HFFc6 (cell line): ENCODE measurements at regions not wholly inside any gene's neighbourhood (a gene's known extent, or its start where the extent isn't known, plus 50 kb on each side); places are given as distances from the start of the nearest gene placed in this dataset.
"Not testable (repeated sequence)": the region's sequence is repeated elsewhere in the genome, so short reads cannot be mapped to it uniquely, and the experiment has no call there.

Experiments used
- DNase-seq: peaks from one replicate; pipeline ENCODE4 v3.0.0-alpha.2; 2018
- H3K27ac Mint-ChIP-seq: 2 replicates; pipeline ENCODE4 v1.8.0; 2020; ENCODE audit warnings: mild to moderate bottlenecking, mixed read lengths
- H3K27me3 Mint-ChIP-seq: 2 replicates; pipeline ENCODE4 v1.8.0; 2021; ENCODE audit warnings: mild to moderate bottlenecking, moderate library complexity, mixed read lengths; ENCODE audit not compliant: insufficient read depth
- H3K36me3 Mint-ChIP-seq: 2 replicates; pipeline ENCODE4 v1.8.0; 2021; ENCODE audit warnings: low read depth, mixed read lengths
- H3K4me1 Mint-ChIP-seq: 2 replicates; pipeline ENCODE4 v1.8.0; 2020; ENCODE audit warnings: low read depth, mixed read lengths
- H3K4me3 Mint-ChIP-seq: 2 replicates; pipeline ENCODE4 v1.8.0; 2020; ENCODE audit warnings: mild to moderate bottlenecking, moderate library complexity, mixed read lengths
- H3K9me3 Mint-ChIP-seq: 2 replicates; pipeline ENCODE4 v1.8.0; 2020; ENCODE audit warnings: mild to moderate bottlenecking, mixed read lengths
- TF ChIP-seq, protein P1 (sequence below): fragments of 200-600 bp; sonication (generic); IDR thresholded peaks from 2 replicates; pipeline ENCODE4 v1.5.0; 2021; ENCODE audit warnings: antibody characterized with exemption, mild to moderate bottlenecking

DNA sequence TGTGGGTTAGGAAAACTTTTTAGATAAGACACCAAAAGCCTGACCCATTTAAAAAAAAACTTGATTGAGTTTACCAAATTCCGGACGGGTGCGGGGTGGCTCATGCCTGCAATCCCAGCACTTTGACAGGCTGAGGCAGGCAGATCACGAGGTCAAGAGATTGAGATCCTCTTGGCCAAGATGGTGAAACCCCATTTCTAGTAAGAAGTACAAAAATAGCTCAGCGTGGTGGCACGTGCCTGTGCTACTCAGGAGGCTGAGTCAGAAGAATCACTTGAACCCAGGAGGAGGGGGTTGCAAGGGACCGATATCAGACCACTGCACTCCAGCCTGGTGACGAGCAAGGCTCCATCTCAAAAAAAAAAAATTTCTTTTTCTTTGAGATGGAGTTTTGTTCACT, 307.8 kb upstream of the USP9Y start:
- TF ChIP-seq, protein P1, sequence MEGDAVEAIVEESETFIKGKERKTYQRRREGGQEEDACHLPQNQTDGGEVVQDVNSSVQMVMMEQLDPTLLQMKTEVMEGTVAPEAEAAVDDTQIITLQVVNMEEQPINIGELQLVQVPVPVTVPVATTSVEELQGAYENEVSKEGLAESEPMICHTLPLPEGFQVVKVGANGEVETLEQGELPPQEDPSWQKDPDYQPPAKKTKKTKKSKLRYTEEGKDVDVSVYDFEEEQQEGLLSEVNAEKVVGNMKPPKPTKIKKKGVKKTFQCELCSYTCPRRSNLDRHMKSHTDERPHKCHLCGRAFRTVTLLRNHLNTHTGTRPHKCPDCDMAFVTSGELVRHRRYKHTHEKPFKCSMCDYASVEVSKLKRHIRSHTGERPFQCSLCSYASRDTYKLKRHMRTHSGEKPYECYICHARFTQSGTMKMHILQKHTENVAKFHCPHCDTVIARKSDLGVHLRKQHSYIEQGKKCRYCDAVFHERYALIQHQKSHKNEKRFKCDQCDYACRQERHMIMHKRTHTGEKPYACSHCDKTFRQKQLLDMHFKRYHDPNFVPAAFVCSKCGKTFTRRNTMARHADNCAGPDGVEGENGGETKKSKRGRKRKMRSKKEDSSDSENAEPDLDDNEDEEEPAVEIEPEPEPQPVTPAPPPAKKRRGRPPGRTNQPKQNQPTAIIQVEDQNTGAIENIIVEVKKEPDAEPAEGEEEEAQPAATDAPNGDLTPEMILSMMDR, result no peak
- no peak overlapping the region for H3K4me3 Mint-ChIP-seq
- H3K9me3 Mint-ChIP-seq, result no peaks in the 10 kb centered on the region
- no peaks in the 10 kb centered on the region; the same call in 1 of the 2 replicates for H3K36me3 Mint-ChIP-seq
- H3K27me3 Mint-ChIP-seq, result no peaks in the 10 kb centered on the region; the same call in 1 of the 2 replicates
- no peak for DNase-seq
- peaks cover 16% of the 10 kb centered on the region for H3K4me1 Mint-ChIP-seq
- no peak overlapping the region for H3K27ac Mint-ChIP-seq

DNA sequence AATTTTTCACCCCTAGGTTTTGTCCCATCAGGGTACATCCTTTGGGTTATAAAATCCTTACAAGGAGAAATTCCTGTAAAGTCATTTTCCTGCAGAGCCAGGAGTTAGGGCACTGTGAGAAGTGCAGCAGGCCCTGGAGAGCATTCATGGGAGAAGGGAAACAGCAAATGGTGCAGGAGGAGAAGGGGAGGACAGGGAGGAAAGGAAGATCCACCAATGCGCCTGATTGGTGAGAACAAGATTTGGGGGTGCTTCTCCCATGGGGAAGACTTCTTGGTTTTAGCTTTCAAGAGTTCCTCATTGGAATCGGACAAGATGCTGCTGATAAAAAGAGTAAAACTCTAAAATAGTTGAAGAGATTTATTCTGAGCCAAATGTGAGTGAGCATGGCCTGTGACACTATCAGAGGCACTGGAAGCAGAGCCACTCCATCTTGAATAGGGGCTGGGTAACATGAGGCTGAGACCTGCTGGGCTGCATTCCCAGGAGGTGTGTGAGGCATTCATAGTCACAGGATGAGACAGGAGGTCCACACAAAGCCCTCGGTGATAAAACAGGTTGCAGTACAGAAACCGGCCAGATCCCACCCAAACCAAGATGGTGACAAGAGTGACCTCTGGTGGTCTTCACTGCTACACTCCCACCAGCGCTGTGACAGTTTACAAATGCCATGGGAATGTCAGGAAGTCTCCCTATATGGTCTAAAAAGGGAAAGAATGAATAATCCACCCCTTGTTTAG, 305.5 kb upstream of the USP9Y start:
- TF ChIP-seq, protein P1, result peak; percentile 26; the same call in 1 of the 2 replicates
- not testable (repeated sequence) for H3K4me3 Mint-ChIP-seq, DNase-seq, H3K36me3 Mint-ChIP-seq, H3K27me3 Mint-ChIP-seq, H3K4me1 Mint-ChIP-seq, H3K9me3 Mint-ChIP-seq
- H3K27ac Mint-ChIP-seq, result peak overlapping the region; percentile 8; the same call in 1 of the 2 replicates

DNA sequence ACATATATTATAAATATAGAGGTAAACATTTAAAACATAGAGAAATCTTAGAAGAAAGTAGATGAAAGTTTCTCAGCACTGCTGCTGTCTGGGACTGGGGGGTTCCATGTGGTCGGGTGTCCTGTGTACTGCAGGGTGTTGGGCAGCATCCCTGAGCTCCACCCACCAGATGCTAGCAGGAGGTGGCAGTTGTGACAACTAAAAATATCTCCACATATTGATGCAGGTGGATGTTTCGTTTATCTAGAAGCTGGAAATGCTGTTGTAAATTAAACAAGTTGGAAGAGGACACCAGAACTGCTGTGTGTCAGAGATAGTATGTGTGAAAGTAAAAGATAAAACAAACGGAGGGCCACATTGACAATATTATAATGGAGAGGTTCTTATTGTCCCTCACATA, 297.1 kb upstream of the USP9Y start:
- Mint-ChIP-seq H3K9me3 (no peaks in the 10 kb centered on the region; the same call in 1 of the 2 replicates), H3K27ac (no peak overlapping the region), H3K4me3 (no peak overlapping the region), H3K27me3 (peaks cover 1% of the 10 kb centered on the region; the same call in 1 of the 2 replicates), H3K4me1 (no peaks in the 10 kb centered on the region), H3K36me3 (peaks cover 12% of the 10 kb centered on the region)
- TF ChIP-seq, protein P1, result no peak
- no peak for DNase-seq

DNA sequence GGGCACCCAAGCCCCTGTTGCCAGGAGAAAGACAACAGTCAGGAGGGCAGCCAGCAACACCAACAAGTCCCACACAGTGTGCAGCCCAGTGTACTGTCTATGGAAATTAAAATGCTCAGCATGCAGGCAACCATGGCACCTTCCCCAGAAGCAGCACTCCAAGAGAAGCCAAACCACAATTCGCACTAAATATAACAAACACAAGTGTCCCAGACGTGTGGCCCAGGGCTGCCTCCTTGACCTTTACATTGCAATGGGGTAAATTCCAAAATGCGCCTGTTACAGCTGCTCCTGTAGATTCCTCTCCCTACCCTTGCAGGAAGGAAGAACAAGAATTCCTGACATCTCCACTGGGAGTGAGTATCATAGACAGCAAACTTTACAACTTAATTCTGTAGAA, 292.8 kb upstream of the USP9Y start:
- Mint-ChIP-seq H3K27me3 (peaks cover 1% of the 10 kb centered on the region; the same call in 1 of the 2 replicates), H3K9me3 (no peaks in the 10 kb centered on the region; the same call in 1 of the 2 replicates), H3K4me1 (peaks cover 23% of the 10 kb centered on the region), H3K27ac (no peak overlapping the region), H3K4me3 (no peak overlapping the region), H3K36me3 (peaks cover 12% of the 10 kb centered on the region)
- TF ChIP-seq, protein P1, result no peak
- no peak for DNase-seq

DNA sequence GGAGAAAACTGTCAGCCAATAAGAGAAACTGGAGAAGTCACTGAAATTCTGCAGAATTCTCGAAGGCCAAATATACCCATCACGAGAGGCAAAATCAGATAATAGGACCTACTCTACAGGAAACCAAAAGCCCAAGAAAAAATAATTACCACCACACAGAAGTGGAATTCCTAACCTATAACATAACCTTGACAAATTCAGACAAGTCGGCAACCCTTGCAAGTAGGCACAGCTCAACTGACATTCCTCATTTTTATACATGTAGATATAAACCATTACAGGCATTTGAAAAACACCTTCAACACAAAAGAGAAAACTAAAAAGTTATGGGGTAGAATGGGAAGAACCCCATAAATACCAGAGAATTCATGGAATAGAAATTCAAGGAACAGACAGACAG, 290.3 kb upstream of the USP9Y start:
- H3K27ac Mint-ChIP-seq, result no peak overlapping the region
- H3K4me3 Mint-ChIP-seq, result no peak overlapping the region
- no peaks in the 10 kb centered on the region for H3K27me3 Mint-ChIP-seq
- H3K4me1 Mint-ChIP-seq, result peaks cover 27% of the 10 kb centered on the region
- TF ChIP-seq, protein P1, result no peak
- DNase-seq, result no peak
- H3K9me3 Mint-ChIP-seq, result no peaks in the 10 kb centered on the region
- H3K36me3 Mint-ChIP-seq, result peaks cover 15% of the 10 kb centered on the region
